ENCODE measurements at regions not wholly inside any gene's neighbourhood (a gene's known extent, or its start where the extent isn't known, plus 50 kb on each side); places are given as distances from the start of the nearest gene placed in this dataset.

DNA sequence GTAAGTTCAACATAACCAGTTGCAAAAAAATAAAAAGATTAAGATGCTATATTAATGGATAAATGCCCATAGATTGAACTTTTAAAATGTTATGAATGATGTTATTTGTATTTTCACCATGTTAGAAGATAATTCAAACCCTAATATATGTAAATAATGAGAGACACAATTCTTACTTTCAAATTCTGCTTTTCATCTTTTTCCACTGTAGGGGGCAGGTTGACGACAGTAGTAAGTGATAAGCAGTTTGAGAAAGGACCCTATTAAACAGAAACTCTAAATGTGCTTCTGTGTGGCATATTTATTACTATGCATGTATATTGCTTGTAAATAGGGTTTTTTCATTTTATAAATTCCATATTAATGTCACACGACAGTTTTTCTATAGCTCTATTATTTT lies 591.1 kb downstream of the SEMA5A start:
- H3K36me3 ChIP-seq, result no peaks in the 10 kb centered on the region
- H3K9me3 ChIP-seq, result no peaks in the 10 kb centered on the region
- H3K27me3 ChIP-seq, result no peaks in the 10 kb centered on the region
- no peaks in the 10 kb centered on the region for H3K4me1 ChIP-seq
- TF ChIP-seq, protein P1, sequence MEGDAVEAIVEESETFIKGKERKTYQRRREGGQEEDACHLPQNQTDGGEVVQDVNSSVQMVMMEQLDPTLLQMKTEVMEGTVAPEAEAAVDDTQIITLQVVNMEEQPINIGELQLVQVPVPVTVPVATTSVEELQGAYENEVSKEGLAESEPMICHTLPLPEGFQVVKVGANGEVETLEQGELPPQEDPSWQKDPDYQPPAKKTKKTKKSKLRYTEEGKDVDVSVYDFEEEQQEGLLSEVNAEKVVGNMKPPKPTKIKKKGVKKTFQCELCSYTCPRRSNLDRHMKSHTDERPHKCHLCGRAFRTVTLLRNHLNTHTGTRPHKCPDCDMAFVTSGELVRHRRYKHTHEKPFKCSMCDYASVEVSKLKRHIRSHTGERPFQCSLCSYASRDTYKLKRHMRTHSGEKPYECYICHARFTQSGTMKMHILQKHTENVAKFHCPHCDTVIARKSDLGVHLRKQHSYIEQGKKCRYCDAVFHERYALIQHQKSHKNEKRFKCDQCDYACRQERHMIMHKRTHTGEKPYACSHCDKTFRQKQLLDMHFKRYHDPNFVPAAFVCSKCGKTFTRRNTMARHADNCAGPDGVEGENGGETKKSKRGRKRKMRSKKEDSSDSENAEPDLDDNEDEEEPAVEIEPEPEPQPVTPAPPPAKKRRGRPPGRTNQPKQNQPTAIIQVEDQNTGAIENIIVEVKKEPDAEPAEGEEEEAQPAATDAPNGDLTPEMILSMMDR (IDR thresholded peaks at IDR 0.05; ENCODE audit: low read depth, low read length), result no peak
- H3K4me3 ChIP-seq (ENCODE audit: low read depth, low read length), result no peak overlapping the region
- DNase-seq, result no peak

DNA sequence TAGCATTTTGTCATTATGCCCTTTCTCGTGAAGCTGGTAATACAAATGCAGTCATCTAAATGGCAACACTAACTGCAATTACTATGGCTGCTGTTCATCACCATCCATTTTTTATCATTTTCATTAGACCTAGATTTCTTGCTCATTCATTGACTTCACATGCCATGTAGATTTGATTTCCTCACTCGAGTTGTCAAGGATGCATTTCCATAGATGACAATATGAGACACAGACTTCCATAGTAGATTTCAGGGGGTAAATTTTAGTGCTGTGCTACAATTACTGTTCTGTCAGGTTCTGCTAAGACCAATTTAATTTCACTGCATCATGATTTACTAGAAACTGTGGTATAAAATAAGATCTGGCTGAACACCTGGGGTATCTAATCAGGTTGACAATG lies 589.2 kb downstream of the SEMA5A start:
- Histone ChIP-seq H3K4me1 (no peaks in the 10 kb centered on the region), H3K27me3 (no peaks in the 10 kb centered on the region), H3K4me3 (ENCODE audit: low read depth, low read length) (no peak overlapping the region), H3K9me3 (no peaks in the 10 kb centered on the region), H3K36me3 (no peaks in the 10 kb centered on the region)
- DNase-seq, result no peak
- TF ChIP-seq, protein P1 (IDR thresholded peaks at IDR 0.05; ENCODE audit: low read depth, low read length), result no peak

DNA sequence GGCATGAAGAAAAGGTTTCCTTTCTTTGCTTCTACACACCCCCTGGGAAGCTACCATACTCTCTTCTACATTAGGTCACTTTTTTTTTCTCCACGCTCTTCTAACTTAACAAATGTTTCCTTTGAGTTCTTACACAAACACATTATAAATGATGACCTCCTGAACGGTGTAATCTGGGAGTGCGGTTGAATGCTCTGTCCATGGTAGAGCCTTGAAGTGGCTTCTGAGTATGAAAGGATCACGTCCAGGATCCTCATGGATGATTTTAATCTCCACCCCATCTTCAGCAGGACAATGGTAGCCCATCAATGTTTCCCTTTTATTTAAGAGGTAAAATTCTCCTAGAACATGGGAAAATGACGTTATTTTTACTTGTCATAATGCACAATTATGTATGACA lies 587.3 kb downstream of the SEMA5A start:
- no peak for DNase-seq
- no peak overlapping the region for H3K4me3 ChIP-seq (ENCODE audit: low read depth, low read length)
- TF ChIP-seq, protein P1 (IDR thresholded peaks at IDR 0.05; ENCODE audit: low read depth, low read length), result no peak
- no peaks in the 10 kb centered on the region for H3K4me1 ChIP-seq
- no peaks in the 10 kb centered on the region for H3K36me3 ChIP-seq
- no peaks in the 10 kb centered on the region for H3K9me3 ChIP-seq
- no peaks in the 10 kb centered on the region for H3K27me3 ChIP-seq

DNA sequence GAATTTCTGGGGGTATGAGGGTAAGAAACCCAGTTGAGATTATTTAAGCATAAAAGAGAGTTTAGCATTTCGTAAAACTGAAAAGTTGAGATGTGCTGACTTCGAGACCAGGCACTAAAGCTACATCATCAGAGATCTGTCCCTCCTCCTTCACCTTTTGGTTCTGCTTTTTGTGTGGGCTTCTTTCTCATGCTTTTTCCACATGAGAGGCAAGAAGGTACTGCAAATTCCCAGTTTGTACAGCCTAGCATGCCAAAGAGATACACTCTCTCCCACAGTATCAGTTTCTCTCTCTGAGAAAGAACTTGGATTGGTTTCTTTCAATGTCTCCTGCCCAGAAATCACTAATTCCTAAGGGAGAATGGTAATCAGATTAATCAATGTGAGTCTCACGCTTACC lies 584.7 kb downstream of the SEMA5A start:
- Histone ChIP-seq H3K36me3 (no peaks in the 10 kb centered on the region), H3K4me3 (ENCODE audit: low read depth, low read length) (no peak overlapping the region), H3K4me1 (no peaks in the 10 kb centered on the region), H3K27me3 (no peaks in the 10 kb centered on the region), H3K9me3 (no peaks in the 10 kb centered on the region; the same call in 1 of the 2 replicates)
- no peak for DNase-seq
- TF ChIP-seq, protein P1 (IDR thresholded peaks at IDR 0.05; ENCODE audit: low read depth, low read length), result no peak

DNA sequence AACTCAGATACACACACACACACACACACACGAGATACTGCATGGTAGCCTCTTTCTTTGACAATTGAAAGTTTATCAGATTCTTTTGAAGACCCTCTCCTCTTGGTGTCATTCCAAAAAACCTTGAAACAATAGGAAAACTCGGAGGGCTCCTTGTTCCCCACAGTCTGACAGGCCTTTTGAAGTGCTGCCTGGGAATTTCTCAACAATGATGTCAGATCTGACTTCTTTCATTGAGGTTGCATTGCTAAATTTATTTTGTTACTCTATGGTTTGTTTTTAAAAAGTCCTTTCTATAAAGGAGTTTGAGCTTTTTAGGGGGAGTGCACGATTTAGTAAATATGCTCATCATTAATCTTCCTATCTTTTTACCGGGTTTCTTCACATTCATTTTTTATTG lies 583.9 kb downstream of the SEMA5A start:
- Histone ChIP-seq H3K4me3 (ENCODE audit: low read depth, low read length) (no peak overlapping the region), H3K9me3 (no peaks in the 10 kb centered on the region; the same call in 1 of the 2 replicates), H3K36me3 (no peaks in the 10 kb centered on the region), H3K27me3 (no peaks in the 10 kb centered on the region), H3K4me1 (no peaks in the 10 kb centered on the region)
- no peak for DNase-seq
- TF ChIP-seq, protein P1 (IDR thresholded peaks at IDR 0.05; ENCODE audit: low read depth, low read length), result no peak

DNA sequence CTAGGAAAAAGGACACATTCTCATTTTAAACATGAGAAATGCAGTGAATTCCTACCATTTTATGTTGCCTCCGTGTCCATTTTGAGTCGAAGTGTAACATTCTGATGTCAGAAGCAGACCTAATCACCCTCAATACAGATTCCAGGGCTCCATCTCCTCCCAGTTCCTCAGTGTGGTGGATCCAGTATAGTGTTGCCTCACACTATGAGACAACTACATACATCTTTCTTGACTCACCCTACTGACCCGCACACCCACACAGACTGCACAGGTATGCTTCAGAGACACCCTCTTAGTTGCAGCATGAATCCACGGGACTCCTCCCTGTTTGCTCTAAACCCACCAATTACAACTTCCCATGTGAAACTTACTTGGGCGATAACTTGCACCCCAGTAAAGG lies 564.9 kb downstream of the SEMA5A start:
- DNase-seq, result no peak
- Histone ChIP-seq H3K36me3 (no peaks in the 10 kb centered on the region), H3K4me3 (ENCODE audit: low read depth, low read length) (no peak overlapping the region), H3K4me1 (no peaks in the 10 kb centered on the region), H3K9me3 (no peaks in the 10 kb centered on the region), H3K27me3 (no peaks in the 10 kb centered on the region)
- TF ChIP-seq, protein P1 (IDR thresholded peaks at IDR 0.05; ENCODE audit: low read depth, low read length), result no peak
